ENCODE measurements at regions not wholly inside any gene's neighbourhood (a gene's known extent, or its start where the extent isn't known, plus 50 kb on each side); places are given as distances from the start of the nearest gene placed in this dataset.

DNA sequence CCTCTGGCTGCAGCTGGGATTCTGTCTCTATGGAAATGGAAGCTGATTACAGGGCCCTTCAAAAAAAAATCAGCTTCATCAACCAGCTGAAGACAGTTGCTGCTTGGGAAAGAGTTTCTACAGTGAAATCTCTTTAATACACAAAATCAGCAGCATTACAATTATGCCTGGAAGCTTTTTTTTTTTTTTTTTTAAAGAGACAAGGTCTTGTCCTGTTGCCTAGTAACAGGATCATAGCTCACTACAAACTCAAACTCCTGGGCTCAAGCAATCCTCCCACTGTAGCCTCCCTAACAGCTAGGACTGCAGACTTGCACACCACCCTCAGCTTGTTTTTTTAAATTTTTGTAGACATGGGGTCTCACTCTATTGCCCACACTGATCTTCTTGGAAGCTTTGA, 94.5 kb downstream of the OR13A1 start:
- no peak for TF ChIP-seq TEAD1 (CRISPR knock-in tag; IDR thresholded peaks at IDR 0.05)
- no peak for TF ChIP-seq ZNF263 (CRISPR knock-in tag; IDR thresholded peaks at IDR 0.05; ENCODE audit: low read depth)
- no peak for TF ChIP-seq NFATC4 (CRISPR knock-in tag; IDR thresholded peaks at IDR 0.05)
- TF ChIP-seq ESRRA (CRISPR knock-in tag; IDR thresholded peaks at IDR 0.05; ENCODE audit: borderline replicate concordance): no peak
- TF ChIP-seq SMAD3 (CRISPR knock-in tag; IDR thresholded peaks at IDR 0.05; ENCODE audit: borderline replicate concordance): no peak
- no peak for TF ChIP-seq SOX15 (CRISPR knock-in tag; IDR thresholded peaks at IDR 0.05)
- no peak for TF ChIP-seq CREM (CRISPR knock-in tag; IDR thresholded peaks at IDR 0.05)
- TF ChIP-seq FOXK1 (CRISPR knock-in tag; IDR thresholded peaks at IDR 0.05): no peak
- TF ChIP-seq, protein P1, sequence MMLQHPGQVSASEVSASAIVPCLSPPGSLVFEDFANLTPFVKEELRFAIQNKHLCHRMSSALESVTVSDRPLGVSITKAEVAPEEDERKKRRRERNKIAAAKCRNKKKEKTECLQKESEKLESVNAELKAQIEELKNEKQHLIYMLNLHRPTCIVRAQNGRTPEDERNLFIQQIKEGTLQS (CRISPR knock-in tag; conservative IDR thresholded peaks at IDR 0.05): no peak
- TF ChIP-seq, protein P2, sequence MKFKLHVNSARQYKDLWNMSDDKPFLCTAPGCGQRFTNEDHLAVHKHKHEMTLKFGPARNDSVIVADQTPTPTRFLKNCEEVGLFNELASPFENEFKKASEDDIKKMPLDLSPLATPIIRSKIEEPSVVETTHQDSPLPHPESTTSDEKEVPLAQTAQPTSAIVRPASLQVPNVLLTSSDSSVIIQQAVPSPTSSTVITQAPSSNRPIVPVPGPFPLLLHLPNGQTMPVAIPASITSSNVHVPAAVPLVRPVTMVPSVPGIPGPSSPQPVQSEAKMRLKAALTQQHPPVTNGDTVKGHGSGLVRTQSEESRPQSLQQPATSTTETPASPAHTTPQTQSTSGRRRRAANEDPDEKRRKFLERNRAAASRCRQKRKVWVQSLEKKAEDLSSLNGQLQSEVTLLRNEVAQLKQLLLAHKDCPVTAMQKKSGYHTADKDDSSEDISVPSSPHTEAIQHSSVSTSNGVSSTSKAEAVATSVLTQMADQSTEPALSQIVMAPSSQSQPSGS (CRISPR knock-in tag; IDR thresholded peaks at IDR 0.05; ENCODE audit: borderline replicate concordance, low read depth): no peak
- TF ChIP-seq, protein P3, sequence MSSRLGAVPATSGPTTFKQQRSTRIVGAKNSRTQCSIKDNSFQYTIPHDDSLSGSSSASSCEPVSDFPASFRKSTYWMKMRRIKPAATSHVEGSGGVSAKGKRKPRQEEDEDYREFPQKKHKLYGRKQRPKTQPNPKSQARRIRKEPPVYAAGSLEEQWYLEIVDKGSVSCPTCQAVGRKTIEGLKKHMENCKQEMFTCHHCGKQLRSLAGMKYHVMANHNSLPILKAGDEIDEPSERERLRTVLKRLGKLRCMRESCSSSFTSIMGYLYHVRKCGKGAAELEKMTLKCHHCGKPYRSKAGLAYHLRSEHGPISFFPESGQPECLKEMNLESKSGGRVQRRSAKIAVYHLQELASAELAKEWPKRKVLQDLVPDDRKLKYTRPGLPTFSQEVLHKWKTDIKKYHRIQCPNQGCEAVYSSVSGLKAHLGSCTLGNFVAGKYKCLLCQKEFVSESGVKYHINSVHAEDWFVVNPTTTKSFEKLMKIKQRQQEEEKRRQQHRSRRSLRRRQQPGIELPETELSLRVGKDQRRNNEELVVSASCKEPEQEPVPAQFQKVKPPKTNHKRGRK (CRISPR knock-in tag; IDR thresholded peaks at IDR 0.05; ENCODE audit: borderline replicate concordance): no peak
- TF ChIP-seq RELA (CRISPR knock-in tag; IDR thresholded peaks at IDR 0.05; ENCODE audit: borderline replicate concordance): no peak
- TF ChIP-seq, protein P4, sequence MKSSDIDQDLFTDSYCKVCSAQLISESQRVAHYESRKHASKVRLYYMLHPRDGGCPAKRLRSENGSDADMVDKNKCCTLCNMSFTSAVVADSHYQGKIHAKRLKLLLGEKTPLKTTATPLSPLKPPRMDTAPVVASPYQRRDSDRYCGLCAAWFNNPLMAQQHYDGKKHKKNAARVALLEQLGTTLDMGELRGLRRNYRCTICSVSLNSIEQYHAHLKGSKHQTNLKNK (CRISPR knock-in tag; IDR thresholded peaks at IDR 0.05): no peak
- TF ChIP-seq, protein P5, sequence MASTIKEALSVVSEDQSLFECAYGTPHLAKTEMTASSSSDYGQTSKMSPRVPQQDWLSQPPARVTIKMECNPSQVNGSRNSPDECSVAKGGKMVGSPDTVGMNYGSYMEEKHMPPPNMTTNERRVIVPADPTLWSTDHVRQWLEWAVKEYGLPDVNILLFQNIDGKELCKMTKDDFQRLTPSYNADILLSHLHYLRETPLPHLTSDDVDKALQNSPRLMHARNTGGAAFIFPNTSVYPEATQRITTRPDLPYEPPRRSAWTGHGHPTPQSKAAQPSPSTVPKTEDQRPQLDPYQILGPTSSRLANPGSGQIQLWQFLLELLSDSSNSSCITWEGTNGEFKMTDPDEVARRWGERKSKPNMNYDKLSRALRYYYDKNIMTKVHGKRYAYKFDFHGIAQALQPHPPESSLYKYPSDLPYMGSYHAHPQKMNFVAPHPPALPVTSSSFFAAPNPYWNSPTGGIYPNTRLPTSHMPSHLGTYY (CRISPR knock-in tag; IDR thresholded peaks at IDR 0.05): no peak
- TF ChIP-seq ZNF232 (CRISPR knock-in tag; IDR thresholded peaks at IDR 0.05): no peak
- TF ChIP-seq GRHL2 (CRISPR knock-in tag; IDR thresholded peaks at IDR 0.05; ENCODE audit: insufficient replicate concordance, severe bottlenecking): no peak
- Mint-ChIP-seq H3K36me3 (no peaks in the 10 kb centered on the region), H3K27me3 (ENCODE audit: low read depth) (no peaks in the 10 kb centered on the region), H3K27ac (no peak overlapping the region), H3K4me3 (no peak overlapping the region), H3K4me1 (no peaks in the 10 kb centered on the region), H3K9me3 (no peaks in the 10 kb centered on the region)
- no peak for ATAC-seq
- ChIA-PET CTCF (interaction anchor here (0.6 to 2.1 kb wide), 5 partner anchors 29 to 288 kb away, joined by 3 to 6 read pairs (median 5); no protein-coding TSS in a partner anchor), POLR2A (no interaction called here)
- no peak for DNase-seq (ENCODE audit: low spot score)

DNA sequence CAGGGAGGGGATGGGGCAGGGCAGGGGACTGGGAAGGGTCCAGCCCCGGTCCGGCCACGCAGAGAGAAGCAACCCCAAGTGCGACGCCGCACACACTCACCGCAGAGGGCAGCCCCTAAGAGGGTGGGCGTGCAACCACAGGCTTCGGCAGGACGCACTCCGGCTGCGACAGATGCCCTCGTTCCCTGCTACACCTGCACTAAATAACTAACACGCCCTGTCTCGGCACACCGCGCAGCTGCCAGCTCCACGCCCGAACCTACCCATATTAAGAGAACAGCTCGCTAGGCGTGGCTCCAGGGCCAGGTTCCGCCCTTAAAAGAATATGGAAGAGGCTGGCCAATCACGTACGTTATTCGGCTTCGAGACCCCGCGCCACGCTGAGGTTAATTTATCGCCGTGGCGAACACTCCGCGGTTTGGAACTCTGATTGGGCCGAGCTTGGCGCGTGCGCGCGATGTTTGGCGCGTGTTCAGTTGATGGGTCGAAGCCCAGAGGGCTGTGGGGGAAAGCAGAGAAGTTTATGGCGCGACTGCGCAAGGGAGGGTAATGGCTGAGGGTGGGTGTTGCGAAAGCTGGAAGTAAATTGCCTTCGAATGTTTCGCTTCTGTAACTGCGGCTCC, 91.1 kb downstream of the OR13A1 start:
- ATAC-seq (no peak), DNase-seq (ENCODE audit: low spot score) (no peak)
- Mint-ChIP-seq H3K9me3 (peaks cover 7% of the 10 kb centered on the region), H3K27me3 (ENCODE audit: low read depth) (peaks cover 4% of the 10 kb centered on the region; the same call in 1 of the 2 replicates), H3K4me3 (no peak overlapping the region), H3K4me1 (no peaks in the 10 kb centered on the region), H3K27ac (no peak overlapping the region), H3K36me3 (peaks cover 6% of the 10 kb centered on the region)
- ChIA-PET CTCF (no interaction called here), POLR2A (no interaction called here)
- TF ChIP-seq CREB1 (CRISPR knock-in tag; IDR thresholded peaks at IDR 0.05) (no peak), ZNF232 (CRISPR knock-in tag; IDR thresholded peaks at IDR 0.05) (no peak), ZNF416 (CRISPR knock-in tag; IDR thresholded peaks at IDR 0.05) (no peak)
- TF ChIP-seq, protein P4 (CRISPR knock-in tag; IDR thresholded peaks at IDR 0.05): no peak
- TF ChIP-seq, protein P1 (CRISPR knock-in tag; conservative IDR thresholded peaks at IDR 0.05): no peak
- TF ChIP-seq, protein P6, sequence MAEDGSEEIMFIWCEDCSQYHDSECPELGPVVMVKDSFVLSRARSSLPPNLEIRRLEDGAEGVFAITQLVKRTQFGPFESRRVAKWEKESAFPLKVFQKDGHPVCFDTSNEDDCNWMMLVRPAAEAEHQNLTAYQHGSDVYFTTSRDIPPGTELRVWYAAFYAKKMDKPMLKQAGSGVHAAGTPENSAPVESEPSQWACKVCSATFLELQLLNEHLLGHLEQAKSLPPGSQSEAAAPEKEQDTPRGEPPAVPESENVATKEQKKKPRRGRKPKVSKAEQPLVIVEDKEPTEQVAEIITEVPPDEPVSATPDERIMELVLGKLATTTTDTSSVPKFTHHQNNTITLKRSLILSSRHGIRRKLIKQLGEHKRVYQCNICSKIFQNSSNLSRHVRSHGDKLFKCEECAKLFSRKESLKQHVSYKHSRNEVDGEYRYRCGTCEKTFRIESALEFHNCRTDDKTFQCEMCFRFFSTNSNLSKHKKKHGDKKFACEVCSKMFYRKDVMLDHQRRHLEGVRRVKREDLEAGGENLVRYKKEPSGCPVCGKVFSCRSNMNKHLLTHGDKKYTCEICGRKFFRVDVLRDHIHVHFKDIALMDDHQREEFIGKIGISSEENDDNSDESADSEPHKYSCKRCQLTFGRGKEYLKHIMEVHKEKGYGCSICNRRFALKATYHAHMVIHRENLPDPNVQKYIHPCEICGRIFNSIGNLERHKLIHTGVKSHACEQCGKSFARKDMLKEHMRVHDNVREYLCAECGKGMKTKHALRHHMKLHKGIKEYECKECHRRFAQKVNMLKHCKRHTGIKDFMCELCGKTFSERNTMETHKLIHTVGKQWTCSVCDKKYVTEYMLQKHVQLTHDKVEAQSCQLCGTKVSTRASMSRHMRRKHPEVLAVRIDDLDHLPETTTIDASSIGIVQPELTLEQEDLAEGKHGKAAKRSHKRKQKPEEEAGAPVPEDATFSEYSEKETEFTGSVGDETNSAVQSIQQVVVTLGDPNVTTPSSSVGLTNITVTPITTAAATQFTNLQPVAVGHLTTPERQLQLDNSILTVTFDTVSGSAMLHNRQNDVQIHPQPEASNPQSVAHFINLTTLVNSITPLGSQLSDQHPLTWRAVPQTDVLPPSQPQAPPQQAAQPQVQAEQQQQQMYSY (CRISPR knock-in tag; IDR thresholded peaks at IDR 0.05): no peak
- TF ChIP-seq, protein P2 (CRISPR knock-in tag; IDR thresholded peaks at IDR 0.05; ENCODE audit: borderline replicate concordance, low read depth): no peak
